ENCODE measurements at regions not wholly inside any gene's neighbourhood (a gene's known extent, or its start where the extent isn't known, plus 50 kb on each side); places are given as distances from the start of the nearest gene placed in this dataset.

DNA sequence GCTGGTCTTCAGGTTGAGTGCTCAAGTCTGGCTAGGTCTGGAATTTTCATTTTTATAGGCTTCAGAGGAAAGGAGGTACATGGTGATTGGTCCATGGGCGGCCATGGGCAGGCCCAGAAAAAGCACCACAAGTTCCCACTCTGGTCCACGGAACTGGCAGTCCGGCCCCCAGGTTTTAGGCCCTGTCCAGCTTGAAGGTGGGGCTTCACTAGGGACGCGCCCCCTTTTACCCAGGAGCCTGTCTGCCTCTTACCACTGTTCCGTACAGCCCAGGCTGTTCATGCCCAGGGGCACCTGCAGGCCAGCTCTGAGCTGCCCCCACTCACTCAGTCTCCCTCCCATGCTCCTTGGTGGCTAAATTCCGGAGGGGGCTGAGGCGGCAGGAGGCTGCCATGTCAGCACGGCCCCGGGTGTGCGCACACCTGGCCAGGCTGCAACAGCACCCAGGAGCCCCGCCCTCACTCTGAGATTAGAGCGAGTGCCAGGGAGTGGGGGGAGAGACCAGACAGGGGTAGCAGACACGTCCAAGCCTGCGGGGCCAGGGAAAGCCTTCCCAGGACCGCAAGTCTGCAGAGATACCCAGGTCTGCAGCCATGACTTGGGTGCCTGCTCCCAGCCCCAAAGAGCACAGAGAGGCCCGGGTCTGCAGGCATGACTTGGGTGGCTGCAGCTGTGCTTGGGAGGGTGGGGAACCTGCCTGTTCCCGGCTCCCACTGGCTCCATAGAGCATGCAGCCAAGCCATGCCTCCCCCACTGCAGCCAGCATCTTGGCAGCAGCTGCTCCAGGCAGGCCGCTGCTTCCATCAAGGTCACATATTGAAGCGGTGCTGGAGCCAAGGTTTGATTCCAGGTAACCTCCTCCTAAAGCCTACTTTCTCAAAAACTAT, 390.2 kb upstream of the SGCD start:
- DNase-seq = no peak

DNA sequence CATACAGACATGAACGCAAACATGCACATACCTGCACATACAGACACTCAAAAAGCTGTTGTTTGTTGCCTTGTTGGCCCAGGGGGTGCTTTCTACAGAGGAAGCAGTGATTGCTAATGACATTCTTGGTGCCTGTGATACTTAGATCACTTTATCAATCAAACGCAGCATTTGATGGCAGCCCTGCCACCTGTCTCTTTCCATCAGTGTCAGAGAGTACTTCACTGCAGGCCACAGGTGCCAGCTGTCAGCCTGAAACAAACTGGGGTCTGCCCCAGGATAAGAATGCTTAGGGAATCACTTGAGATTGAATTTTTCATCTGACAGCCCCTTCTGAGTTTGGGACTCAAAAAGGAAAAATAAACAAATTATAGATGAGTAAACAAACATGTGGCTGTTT, 388.9 kb upstream of the SGCD start:
- no peak for DNase-seq

DNA sequence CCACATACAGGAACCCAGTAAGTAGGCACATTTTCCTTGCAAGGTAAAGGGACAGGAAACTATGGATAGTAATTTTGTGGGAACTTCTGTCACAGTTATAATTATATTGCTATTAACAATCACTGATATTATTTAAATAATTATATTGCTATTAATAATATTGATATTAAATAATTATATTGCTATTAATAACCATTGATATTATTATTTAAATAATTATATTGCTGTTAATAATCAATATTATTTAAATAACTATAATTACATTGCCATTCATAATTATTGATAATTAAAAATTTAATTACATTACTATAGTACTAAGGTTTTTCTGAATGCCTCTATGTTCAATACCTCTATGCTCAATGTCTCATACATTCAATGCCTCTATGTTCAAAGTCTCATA, 385.6 kb upstream of the SGCD start:
- no peak for DNase-seq

DNA sequence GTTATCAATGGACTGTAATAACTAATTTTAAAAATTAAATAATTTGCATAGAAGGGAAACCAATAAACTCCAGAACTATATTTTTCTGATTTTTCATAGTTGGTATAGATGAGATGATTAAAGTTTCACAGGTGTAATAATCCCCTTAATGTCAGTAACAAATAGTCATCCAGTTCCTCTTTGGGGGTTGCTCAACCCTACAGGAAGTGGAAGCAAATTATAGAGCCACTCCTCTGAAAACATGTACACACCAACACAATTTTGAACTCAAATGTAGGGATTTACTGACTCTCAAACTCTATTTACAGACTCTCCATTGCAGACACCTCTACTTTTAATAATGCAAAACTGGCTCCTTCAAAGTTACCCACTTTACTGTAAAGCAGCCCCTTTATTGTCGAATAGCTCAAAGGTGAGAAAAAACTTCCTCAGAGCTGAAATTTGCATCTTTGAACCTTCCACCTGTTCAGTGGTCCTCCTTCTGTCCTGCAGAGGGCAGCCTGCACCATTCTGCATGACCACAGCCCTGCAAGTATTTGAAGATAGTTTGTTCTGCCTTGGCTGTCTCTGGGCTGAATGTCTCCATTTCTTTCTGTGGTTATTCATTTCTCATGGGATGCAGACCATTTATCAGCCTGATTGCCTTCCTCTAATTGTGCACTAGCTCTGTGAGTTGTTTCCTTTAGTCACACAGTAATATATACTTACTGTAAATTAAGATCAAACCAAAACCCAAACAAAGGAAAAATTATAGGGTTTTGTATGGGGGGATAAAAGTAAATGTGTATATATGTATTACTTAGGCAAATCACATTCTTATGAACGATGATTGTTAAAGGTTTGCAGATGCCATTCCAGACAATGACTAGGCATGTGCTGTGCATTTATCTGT, 383.2 kb upstream of the SGCD start:
- DNase-seq = peak in 1 of 2 experiments; percentile 27

DNA sequence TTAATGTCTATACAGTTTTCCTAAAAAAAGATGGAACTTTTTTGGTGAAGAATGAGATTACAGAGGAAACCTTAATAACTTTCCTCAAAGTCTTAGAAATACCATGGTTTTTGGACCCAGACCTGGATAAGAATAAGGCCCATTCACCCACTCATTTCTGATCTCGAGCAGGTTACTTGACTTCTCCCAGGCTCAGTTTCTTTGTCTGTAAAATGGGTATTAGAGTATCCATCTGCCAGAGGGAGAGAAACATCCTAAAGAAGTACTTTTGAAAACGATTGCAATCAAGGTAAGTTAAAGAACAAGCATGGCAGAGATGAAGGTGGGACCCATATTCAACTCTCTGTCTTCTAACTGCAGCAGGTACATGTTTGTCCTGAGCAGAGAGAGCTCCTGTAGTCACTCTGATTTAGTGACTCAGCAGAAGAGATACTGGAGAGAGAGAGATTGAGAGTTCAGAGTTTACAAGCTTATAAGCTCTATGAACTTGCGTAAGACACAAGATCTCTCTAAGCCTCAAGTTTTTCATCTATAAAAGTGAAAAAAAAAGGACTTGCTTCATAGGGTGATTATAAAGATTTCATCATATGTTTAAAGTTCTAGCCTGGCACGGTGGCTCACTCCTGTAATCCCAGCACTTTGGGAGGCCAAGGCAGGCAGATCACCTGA, 379.4 kb upstream of the SGCD start:
- no peak for DNase-seq

DNA sequence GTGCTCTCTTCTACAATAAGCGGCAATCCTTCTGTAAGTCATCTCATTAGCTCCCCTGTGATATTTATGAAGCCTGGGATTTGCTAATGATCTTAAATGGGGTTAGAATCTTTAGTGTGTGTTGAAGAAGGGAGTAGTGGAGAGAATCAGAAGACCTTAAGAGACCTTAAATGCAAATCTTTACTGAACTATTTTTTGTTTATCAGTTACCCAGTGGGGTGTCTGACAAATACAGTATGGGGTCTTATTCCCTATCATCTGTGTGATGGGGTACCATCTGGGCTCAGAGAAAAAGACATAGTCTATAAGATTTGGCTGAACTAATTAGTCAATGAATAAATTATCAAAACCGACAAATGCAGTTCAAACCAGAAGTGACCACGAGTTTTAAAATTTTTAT, 378.4 kb upstream of the SGCD start:
- no peak for DNase-seq

DNA sequence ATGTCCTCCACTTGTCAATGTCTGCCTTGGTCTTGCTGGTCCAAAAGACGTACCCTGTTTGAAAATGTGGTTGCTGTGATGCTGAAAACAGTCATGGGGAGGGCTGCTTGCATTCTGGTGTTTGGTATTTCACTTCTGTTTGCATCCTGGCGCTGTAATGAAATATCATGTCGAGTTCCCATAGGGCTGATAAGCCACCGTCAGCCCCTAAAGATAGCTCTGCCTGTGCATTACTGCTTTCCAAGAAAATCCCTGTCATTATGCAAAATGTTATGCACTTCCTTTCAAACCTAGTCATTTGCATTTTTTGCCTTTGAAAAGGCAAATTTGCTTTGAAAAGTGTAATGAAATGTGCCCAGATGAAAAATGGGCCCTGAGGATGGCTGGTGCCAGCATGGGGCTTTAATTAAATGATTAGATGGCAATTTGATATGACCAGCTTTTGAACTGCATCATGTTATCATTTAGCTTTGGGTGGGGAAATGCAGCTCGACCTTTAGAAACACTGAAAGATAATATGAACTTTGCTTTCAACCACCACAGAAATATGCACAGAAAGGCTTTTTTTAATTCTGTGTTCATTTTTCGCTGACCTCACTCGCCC, 374.4 kb upstream of the SGCD start:
- no peak for DNase-seq

DNA sequence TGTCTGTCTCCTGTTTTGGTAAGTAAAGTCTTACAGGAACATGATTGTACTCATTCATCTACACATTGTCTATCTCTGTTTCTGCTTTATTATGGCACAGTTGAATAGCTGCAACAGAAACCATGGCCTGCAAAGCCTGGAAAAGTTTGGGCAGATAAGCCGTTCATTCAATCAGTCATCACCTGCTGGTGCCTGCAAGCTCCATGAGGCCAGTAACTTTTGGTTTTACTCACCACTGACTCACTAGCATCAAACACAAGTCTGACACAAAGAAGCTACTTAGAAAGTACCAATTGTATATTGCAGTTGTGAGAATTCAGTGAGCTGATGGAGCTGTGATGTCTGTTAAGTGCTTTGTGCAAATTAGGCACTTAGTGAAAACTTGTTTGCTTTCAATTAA, 373.6 kb upstream of the SGCD start:
- DNase-seq = no peak

DNA sequence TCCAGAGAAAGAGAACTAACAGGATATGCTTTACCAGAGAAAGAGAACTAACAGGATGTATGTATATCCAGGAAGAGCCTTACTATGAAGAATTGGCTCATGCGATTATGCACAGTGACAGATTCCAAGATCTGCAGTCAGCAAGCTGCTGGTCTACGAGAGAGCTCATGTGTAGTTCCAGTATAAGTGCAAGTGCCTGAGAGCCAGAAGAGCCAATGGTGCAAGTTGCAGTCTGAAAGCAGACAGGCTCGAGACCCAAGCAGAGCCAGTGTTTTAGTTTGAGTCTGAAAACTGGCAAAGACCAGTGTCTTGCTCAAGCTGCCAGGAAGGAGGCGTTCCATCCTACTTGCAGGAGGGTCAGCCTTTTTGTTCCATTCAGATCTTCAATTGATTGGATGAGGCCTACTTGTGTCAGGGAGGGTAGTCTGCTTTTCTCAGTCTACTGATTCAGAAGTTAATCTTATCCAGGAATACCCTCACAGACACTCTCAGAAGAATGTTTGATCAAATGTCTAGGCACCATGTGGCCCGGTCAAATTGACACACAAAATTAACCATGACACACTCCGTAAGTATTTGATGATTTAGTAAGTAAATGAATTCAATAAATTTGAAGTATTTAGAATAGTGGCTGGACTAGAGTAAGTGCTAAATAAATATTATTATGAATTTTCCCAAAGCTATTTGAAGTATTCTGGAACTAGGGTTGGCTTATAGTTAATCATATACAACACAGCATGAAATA, 372.1 kb upstream of the SGCD start:
- no peak for DNase-seq

DNA sequence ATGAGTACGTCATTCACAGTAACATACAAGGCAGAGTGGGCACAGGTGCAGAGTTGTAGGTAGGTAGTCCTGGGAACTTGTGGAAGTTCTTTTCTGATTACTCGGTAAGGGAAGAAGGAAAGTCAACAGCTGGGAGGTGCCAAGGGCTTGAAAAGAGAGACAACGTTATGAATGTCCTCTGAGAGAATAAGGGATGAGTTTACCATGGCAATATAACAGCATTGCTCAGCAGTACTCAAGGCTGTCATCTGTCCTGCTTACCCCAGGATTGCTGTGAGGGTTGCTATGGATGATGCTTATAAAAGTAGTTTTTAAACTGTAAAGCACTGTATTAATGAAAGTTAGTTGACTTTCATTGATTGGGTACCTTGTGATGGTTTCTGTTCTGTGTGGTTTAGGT, 369.1 kb upstream of the SGCD start:
- DNase-seq = no peak

DNA sequence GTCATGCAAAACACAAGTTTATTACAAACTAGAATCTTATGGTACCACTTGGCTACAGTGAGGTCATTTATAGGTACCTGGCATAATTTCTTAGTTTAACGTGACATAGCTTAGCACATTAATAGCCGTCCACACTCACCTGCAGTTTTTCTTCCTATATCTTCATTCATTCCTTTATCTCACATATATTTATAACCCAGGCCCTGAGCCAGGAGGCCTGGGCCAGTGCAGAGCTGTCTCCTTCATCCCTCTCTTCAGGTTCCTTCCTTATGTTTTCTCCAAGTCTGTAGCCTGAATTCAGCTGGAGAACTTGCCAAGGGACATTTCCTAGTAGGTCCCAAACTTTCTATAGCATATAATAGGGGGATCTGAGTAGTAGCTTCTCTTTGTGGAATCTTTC, 367.9 kb upstream of the SGCD start:
- no peak for DNase-seq

DNA sequence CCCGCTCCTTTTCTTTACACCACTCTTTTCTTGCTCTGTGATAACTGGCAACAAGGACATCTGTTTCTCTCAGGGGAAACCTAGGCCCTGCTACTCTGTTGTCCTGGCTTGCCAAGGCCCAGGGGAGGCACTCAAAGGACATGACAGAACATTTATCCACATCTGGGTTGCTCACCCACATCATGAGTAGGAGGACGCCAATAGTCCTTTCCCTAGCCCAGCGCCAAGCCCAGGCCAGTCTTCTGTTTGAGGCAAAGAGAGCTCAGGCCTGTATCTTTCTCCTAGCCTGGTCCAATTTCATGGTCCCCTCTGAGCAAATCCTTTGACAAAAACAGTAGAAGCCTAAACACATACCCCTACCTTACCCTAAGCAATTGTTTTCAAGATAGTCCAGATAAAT, 366.8 kb upstream of the SGCD start:
- no peak for DNase-seq

DNA sequence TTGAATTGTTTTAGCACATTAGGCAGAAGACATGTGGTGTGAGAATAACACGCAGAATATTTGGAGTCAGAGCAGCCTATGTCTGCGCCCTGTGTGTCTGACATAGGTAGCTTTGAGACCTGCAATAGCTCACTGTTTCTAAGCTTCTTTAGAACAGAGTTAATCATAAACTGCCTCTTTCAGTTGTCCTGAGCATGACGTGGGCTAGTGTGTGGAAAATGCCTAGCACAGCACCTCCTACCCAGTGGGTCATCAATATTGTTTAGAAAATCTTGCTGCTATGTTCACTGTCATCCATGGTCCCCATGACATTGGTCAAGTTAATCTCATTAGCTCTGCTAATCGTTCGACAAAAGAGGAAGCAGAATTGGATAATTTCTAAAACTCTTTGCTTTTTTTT, 357.4 kb upstream of the SGCD start:
- no peak for DNase-seq

DNA sequence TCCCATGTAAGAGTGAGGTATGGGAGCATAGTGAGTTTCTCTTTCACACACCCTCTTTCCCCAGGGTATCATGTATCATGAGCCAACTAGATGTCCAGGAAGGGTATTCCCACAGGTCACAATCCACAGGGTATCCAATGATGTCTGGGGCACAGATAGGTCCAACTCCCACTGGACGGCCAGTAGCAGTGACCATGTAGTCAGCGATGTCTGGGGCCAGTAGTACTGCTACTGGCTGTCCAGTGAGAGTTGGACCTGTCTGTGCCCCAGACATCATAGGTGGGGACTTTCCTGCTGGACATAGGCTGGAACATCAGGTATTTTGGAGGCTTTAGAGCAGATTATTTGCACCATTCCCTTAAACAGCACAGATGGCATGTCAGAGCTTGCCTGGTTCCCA, 352.6 kb upstream of the SGCD start:
- DNase-seq = no peak

DNA sequence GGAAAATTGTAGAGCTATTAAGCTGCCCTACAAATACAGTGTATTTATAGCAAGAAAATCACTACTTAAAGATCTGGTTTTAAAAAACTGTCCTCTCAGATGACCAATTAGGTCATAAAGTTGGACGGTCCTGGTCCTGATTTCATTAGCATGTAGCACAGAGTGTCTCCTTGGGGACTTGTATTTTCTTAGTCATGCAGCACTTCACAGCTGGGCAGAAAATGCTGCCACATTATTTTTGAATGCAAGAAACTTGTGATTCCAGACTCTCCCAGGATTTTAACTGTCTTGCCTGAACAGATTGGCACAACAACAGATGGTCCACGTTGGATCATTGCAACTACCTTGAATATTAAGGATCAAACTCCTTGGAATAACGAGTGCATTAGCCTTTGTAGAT, 348.1 kb upstream of the SGCD start:
- DNase-seq = no peak

DNA sequence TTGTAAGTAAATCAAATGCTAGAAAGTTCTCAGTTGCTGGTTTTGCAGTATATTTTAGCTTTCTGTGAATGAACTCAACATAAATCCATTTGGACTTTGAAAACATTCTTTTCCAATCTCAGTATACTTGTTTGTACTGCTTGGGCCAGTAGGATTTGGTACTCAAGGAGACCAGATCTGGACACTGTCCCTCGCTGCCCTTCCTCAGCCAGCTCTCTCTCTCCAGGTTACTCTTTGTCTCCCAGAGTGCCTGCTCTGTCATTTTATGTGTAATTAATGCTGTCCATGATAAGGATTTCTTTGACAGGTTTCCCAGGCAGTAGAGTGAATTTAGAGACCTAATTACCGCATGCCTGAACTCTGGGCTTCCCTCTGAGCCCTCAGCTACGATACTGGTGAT, 344.6 kb upstream of the SGCD start:
- no peak for DNase-seq

DNA sequence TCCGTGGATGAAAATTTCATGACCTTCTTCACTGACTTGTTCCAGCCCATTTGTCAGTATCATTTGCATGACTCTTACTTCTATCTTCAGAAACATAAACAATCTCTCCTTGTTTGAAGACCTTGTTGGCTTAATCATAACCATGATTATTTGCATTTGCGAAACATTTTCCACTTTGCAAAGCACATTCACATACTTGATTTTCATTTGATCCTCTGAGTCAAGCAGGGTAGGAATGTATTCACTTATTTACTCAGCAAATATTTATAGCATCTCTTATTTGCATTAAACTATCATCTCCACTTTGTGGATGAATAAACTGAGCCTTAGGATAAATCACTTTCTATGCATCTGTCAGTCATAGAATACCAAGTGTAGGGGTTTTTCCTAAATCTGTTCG, 343.0 kb upstream of the SGCD start:
- DNase-seq = no peak

DNA sequence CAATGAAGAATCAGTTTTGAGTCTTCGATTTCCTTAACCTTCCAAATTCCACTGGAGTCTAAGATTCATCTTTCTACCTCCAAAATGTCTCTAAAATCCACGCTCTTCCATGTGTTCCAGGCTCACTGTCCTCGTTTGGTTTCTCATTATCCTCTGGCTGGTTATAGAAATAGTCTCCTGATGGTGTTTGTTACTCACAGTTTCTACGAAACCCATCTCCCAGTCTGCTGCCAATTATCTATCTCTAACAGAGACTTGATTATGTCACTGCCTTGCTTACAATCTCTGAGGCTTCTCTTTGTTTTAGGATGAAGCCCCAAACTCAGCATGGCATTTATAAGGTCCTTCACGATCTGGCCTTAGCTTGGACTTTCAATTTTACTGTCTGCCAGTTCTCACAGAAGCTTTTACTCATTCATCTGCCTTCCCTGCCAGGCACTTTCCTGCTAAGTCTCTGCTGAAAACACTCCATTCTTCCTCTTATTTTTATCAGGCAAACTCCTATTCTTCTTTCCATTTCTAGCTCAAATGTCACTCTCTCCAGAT, 339.6 kb upstream of the SGCD start:
- DNase-seq = no peak

DNA sequence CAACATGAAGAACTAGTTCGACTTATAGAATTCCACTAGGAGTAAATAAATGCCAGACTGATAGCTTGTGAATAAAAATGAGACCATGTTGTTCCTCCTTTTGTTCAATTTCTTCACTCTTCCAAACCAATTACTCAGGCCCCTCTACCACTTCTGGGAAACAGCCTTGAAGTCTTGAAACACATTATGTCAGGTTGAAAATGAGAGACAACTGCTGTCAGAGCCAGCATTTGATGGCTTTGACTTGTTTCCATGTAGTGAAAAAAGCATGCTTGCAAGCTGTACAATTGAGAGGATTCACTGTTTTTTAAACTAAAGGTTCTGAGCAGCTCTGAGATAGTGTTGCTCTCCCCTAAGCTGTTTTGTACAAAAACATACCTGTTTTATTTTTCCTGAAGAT, 337.1 kb upstream of the SGCD start:
- no peak for DNase-seq

DNA sequence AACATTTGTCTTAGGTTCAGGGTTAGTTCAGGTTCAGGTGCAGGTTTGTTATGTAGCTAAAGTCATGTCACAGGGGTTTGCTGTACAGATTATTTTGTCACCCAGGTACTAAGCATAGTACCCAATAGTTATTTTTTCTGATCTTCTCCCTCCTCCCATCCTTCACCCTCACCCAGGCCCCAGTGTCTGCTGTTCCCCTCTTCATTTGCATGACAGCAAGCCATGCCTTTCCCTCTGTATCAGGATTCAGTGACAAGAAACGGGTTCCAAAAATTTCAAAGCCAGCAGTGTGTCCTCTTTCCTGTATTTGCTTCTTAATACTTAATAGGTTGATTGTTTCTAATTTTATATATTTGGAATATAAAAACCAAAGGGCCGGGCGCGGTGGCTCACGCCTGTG, 330.8 kb upstream of the SGCD start:
- no peak for DNase-seq

DNA sequence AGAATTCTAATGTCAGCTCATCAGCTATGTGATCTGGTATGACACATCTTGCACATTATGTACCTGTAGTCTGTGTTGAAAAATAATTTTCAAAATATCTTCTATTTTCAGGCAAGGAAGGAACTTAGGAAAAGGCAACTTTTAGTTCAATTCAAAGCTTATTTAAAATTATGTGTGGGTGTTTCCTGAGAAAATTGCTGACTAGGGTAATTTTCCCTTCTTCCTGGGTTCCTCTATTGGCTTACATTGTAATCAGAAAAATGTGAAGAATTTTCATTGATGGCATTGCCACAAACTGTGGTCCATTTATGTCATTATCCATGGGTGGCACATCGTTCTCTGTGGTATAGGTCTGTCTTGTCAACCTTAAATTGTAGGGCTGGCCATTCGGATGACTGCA, 328.7 kb upstream of the SGCD start:
- no peak for DNase-seq

DNA sequence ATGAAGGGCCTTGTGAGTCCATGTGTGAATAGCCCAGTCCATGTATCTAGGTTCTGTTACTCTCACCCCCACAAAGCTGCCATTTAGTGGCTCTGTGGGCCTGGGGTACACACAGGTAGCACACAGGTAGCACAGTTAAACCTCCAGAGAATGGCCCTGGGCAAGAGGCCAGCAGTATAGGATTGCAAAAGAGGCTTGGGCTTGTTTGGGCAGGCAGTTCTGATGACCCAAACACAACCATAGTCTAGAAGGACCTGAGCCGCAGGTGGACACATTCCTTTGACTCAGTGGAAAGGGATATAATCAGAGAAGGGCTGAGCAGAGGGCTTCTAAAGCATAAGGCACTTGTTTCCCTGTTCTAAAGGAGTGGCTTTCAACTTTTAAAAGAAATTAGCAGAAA, 326.8 kb upstream of the SGCD start:
- DNase-seq = no peak
